ENCODE measurements at regions not wholly inside any gene's neighbourhood (a gene's known extent, or its start where the extent isn't known, plus 50 kb on each side); places are given as distances from the start of the nearest gene placed in this dataset.
A peak's percentile ranks its signal among the peaks of the same experiment; 100 is the strongest.

- H3K27ac ChIP-seq: no peak overlapping the region
- no peak for ATAC-seq (replicated peaks in 6 of 8)
- in situ Hi-C loops (cut with MboI; ENCODE audit: low pct_unique_long_range_greater_than_20kb in 2 of 9, low sequenced_read_pairs in 9 of 9, unreplicated experiment in 9 of 9): loop anchor here (25.0 kb wide), 3 partner anchors 360 to 1060 kb away; no protein-coding TSS in a partner anchor
- no peak overlapping the region for H3K4me3 ChIP-seq
- WGBS, 10 experiments: 80 to 100% (median 89%) methylated on average over 1 to 6 of the region's 6 CpGs; no CpG with 5 or more reads in 3 of the 10 experiments
- H3K4me1 ChIP-seq (replicated peaks in 1 of 2): peaks cover 0 to 10% of the 10 kb centered on the region in 2 donors
Measured at GRCh38 chr6:144576871-144577270, 291.7 kb downstream of the UTRN start.

- peaks cover 6 to 18% of the 10 kb centered on the region in 2 donors for H3K4me1 ChIP-seq (replicated peaks in 1 of 2)
- in situ Hi-C loops (cut with MboI; ENCODE audit: low pct_unique_long_range_greater_than_20kb in 2 of 9, low sequenced_read_pairs in 9 of 9, unreplicated experiment in 9 of 9): loop anchor here (25.0 kb wide), 3 partner anchors 359 to 1059 kb away; no protein-coding TSS in a partner anchor
- no peak overlapping the region for H3K27ac ChIP-seq
- no peak overlapping the region for H3K4me3 ChIP-seq
- WGBS, 10 experiments: 83 to 100% (median 91%) methylated on average over 1 to 7 of the region's 7 CpGs
- peak in 2 of 8 experiments; percentile 27 to 46 for ATAC-seq (replicated peaks in 6 of 8)
Measured at GRCh38 chr6:144578385-144579350, 293.5 kb downstream of the UTRN start.

- Histone ChIP-seq H3K4me3 (no peak overlapping the region), H3K27ac (no peak overlapping the region), H3K4me1 (replicated peaks in 1 of 2) (peaks cover 6 to 26% of the 10 kb centered on the region in 2 donors)
- no peak for ATAC-seq (replicated peaks in 6 of 8)
- in situ Hi-C loops (cut with MboI; ENCODE audit: low pct_unique_long_range_greater_than_20kb in 2 of 9, low sequenced_read_pairs in 9 of 9, unreplicated experiment in 9 of 9): loop anchor here (25.0 kb wide), 3 partner anchors 357 to 1057 kb away; no protein-coding TSS in a partner anchor
- 50 to 83% (median 70%) methylated on average over 1 to 3 of the region's 3 CpGs; no CpG with 5 or more reads in 2 of the 10 experiments for WGBS, 10 experiments
Measured at GRCh38 chr6:144580039-144580438, 294.9 kb downstream of the UTRN start.

GRCh38 chr6:144580771-144581170 lies 295.6 kb downstream of the UTRN start:
- Histone ChIP-seq H3K4me1 (replicated peaks in 1 of 2) (peaks cover 6 to 30% of the 10 kb centered on the region in 2 donors), H3K4me3 (no peak overlapping the region), H3K27ac (peak overlapping the region in 1 of 2 donors; percentile 9)
- in situ Hi-C loops (cut with MboI; ENCODE audit: low pct_unique_long_range_greater_than_20kb in 2 of 9, low sequenced_read_pairs in 9 of 9, unreplicated experiment in 9 of 9): loop anchor here (25.0 kb wide), 3 partner anchors 357 to 1057 kb away; no protein-coding TSS in a partner anchor
- ATAC-seq (replicated peaks in 6 of 8): no peak
- 83 to 100% (median 100%) methylated on average over 1 of the region's 1 CpG; no CpG with 5 or more reads in 6 of the 10 experiments for WGBS, 10 experiments

GRCh38 chr6:144581812-144582537 lies 296.8 kb downstream of the UTRN start:
- Histone ChIP-seq H3K27ac (no peak overlapping the region), H3K4me3 (peak overlapping the region in 3 of 5 donors; percentile 30 to 42 (median 39)), H3K4me1 (replicated peaks in 1 of 2) (peaks cover 8 to 37% of the 10 kb centered on the region in 2 donors)
- peak; percentile 26 to 72 (median 62) for ATAC-seq (replicated peaks in 6 of 8)
- WGBS, 10 experiments: 0 to 62% (median 35%) methylated on average over 2 to 5 of the region's 5 CpGs
- in situ Hi-C loops (cut with MboI; ENCODE audit: low pct_unique_long_range_greater_than_20kb in 2 of 9, low sequenced_read_pairs in 9 of 9, unreplicated experiment in 9 of 9): loop anchor here (25.0 kb wide), 3 partner anchors 355 to 1055 kb away; no protein-coding TSS in a partner anchor

- WGBS, 10 experiments: 0 to 30% (median 1%) methylated on average over 1 to 10 of the region's 16 CpGs
- peaks cover 10 to 42% of the 10 kb centered on the region in 2 donors for H3K4me1 ChIP-seq (replicated peaks in 1 of 2)
- peak overlapping the region; percentile 30 to 43 (median 39) for H3K4me3 ChIP-seq
- in situ Hi-C loops (cut with MboI; ENCODE audit: low pct_unique_long_range_greater_than_20kb in 2 of 9, low sequenced_read_pairs in 9 of 9, unreplicated experiment in 9 of 9): loop anchor here (25.0 kb wide), 3 partner anchors 354 to 1054 kb away; no protein-coding TSS in a partner anchor
- peak overlapping the region; percentile 10 to 56 for H3K27ac ChIP-seq
- peak; percentile 42 to 88 (median 82) for ATAC-seq (replicated peaks in 6 of 8)
Measured at GRCh38 chr6:144582939-144583613, 297.9 kb downstream of the UTRN start.

GRCh38 chr6:144583614-144583954 lies 298.4 kb downstream of the UTRN start:
- H3K27ac ChIP-seq: no peak overlapping the region
- no peak for ATAC-seq (replicated peaks in 6 of 8)

GRCh38 chr6:144585217-144585814 lies 300.2 kb downstream of the UTRN start:
- 0 to 49% (median 17%) methylated on average over 1 to 3 of the region's 3 CpGs; no CpG with 5 or more reads in 1 of the 10 experiments for WGBS, 10 experiments
- no peak overlapping the region for H3K27ac ChIP-seq
- in situ Hi-C loops (cut with MboI; ENCODE audit: low pct_unique_long_range_greater_than_20kb in 2 of 9, low sequenced_read_pairs in 9 of 9, unreplicated experiment in 9 of 9): loop anchor here (25.0 kb wide), 3 partner anchors 352 to 1052 kb away; no protein-coding TSS in a partner anchor
- peak in 1 of 8 experiments; percentile 33 for ATAC-seq (replicated peaks in 6 of 8)
- peak overlapping the region in 4 of 5 donors; percentile 12 to 42 (median 24) for H3K4me3 ChIP-seq
- peaks cover 10 to 42% of the 10 kb centered on the region in 2 donors for H3K4me1 ChIP-seq (replicated peaks in 1 of 2)

More at GRCh38 chr6:144583614-144583954, 298.4 kb downstream of the UTRN start:
- peak overlapping the region; percentile 30 to 43 (median 39) for H3K4me3 ChIP-seq
- 0 to 14% (median 0%) methylated on average over 1 of the region's 1 CpG; no CpG with 5 or more reads in 7 of the 10 experiments for WGBS, 10 experiments
- in situ Hi-C loops (cut with MboI; ENCODE audit: low pct_unique_long_range_greater_than_20kb in 2 of 9, low sequenced_read_pairs in 9 of 9, unreplicated experiment in 9 of 9): loop anchor here (25.0 kb wide), 3 partner anchors 354 to 1054 kb away; no protein-coding TSS in a partner anchor
- peaks cover 10 to 42% of the 10 kb centered on the region in 2 donors for H3K4me1 ChIP-seq (replicated peaks in 1 of 2)

- peaks cover 10 to 36% of the 10 kb centered on the region in 2 donors for H3K4me1 ChIP-seq (replicated peaks in 1 of 2)
- 25 to 87% (median 58%) methylated on average over 1 to 3 of the region's 3 CpGs; no CpG with 5 or more reads in 2 of the 10 experiments for WGBS, 10 experiments
- no peak overlapping the region for H3K27ac ChIP-seq
- peak in 1 of 8 experiments; percentile 10 for ATAC-seq (replicated peaks in 6 of 8)
- H3K4me3 ChIP-seq: peak overlapping the region in 2 of 5 donors; percentile 30 to 42
- in situ Hi-C loops (cut with MboI; ENCODE audit: low pct_unique_long_range_greater_than_20kb in 2 of 9, low sequenced_read_pairs in 9 of 9, unreplicated experiment in 9 of 9): loop anchor here (25.0 kb wide), 3 partner anchors 350 to 1050 kb away; no protein-coding TSS in a partner anchor
Measured at GRCh38 chr6:144586986-144587385, 301.9 kb downstream of the UTRN start.

- 13 to 100% (median 92%) methylated on average over 1 of the region's 1 CpG; no CpG with 5 or more reads in 1 of the 10 experiments for WGBS, 10 experiments
- Histone ChIP-seq H3K4me3 (no peak overlapping the region), H3K4me1 (replicated peaks in 1 of 2) (peaks cover 4 to 28% of the 10 kb centered on the region in 2 donors), H3K27ac (no peak overlapping the region)
- no peak for ATAC-seq (replicated peaks in 6 of 8)
- in situ Hi-C loops (cut with MboI; ENCODE audit: low pct_unique_long_range_greater_than_20kb in 2 of 9, low sequenced_read_pairs in 9 of 9, unreplicated experiment in 9 of 9): loop anchor here (25.0 kb wide), 3 partner anchors 348 to 1048 kb away; no protein-coding TSS in a partner anchor
Measured at GRCh38 chr6:144588697-144589325, 303.7 kb downstream of the UTRN start.

- WGBS, 10 experiments: 62 to 95% (median 86%) methylated on average over 2 to 4 of the region's 4 CpGs; no CpG with 5 or more reads in 3 of the 10 experiments
- no peak overlapping the region for H3K27ac ChIP-seq
- in situ Hi-C loops (cut with MboI; ENCODE audit: low pct_unique_long_range_greater_than_20kb in 2 of 9, low sequenced_read_pairs in 9 of 9, unreplicated experiment in 9 of 9): loop anchor here (25.0 kb wide), 3 partner anchors 347 to 1047 kb away; no protein-coding TSS in a partner anchor
- no peak for ATAC-seq (replicated peaks in 6 of 8)
- no peak overlapping the region for H3K4me3 ChIP-seq
- peaks cover 4 to 19% of the 10 kb centered on the region in 2 donors for H3K4me1 ChIP-seq (replicated peaks in 1 of 2)
Measured at GRCh38 chr6:144590532-144590931, 305.4 kb downstream of the UTRN start.

All from motor neuron (in vitro differentiated cells).